Natural killer cell (primary cell): ENCODE measurements at regions not wholly inside any gene's neighbourhood (a gene's known extent, or its start where the extent isn't known, plus 50 kb on each side); places are given as distances from the start of the nearest gene placed in this dataset.

ENCODE experiments used
- ATAC-seq, 3 donors: fragments of 150-1000 bp in 2 of 3; fragments of 200-7000 bp in 1 of 3; cut with Tn5 transposase; 1 replicate in 1 of 3; 2 replicates in 2 of 3; pipeline ENCODE4 v1.10.0; 2021; ENCODE audit warnings: mild to moderate bottlenecking in 2 of 3, moderate library complexity in 2 of 3
- DNase-seq, 2 donors: peaks; one replicate each; pipeline versions ENCODE4 v3.0.0 to v3.0.0-alpha.2; 2013 to 2021; ENCODE audit warnings: mixed read lengths in 1 of 2
- H3K27ac ChIP-seq: one replicate; pipeline ENCODE4 v1.5.1; 2013; ENCODE audit warnings: mild to moderate bottlenecking, low read length
- H3K27me3 ChIP-seq: one replicate; pipeline ENCODE4 v1.6.1; 2013; ENCODE audit warnings: low read length; ENCODE audit not compliant: control insufficient read depth, insufficient read depth
- H3K36me3 ChIP-seq: one replicate; pipeline ENCODE4 v1.6.1; 2013; ENCODE audit warnings: low read length; ENCODE audit not compliant: control insufficient read depth, insufficient read depth
- H3K4me1 ChIP-seq: one replicate; pipeline ENCODE4 v1.6.1; 2013; ENCODE audit warnings: low read length; ENCODE audit not compliant: control insufficient read depth, insufficient read depth
- H3K4me3 ChIP-seq: one replicate; pipeline ENCODE4 v1.5.1; 2013; ENCODE audit warnings: low read length
- H3K9me3 ChIP-seq: one replicate; pipeline ENCODE4 v1.6.1; 2013; ENCODE audit warnings: low read length; ENCODE audit not compliant: control insufficient read depth, insufficient read depth
- H3K27ac Mint-ChIP-seq, 2 donors: one replicate each; pipeline ENCODE4 v1.8.0; 2022; ENCODE audit warnings: mild to moderate bottlenecking in 2 of 2, mixed read lengths in 2 of 2, moderate library complexity in 1 of 2
- H3K27me3 Mint-ChIP-seq, 2 donors: one replicate each; pipeline ENCODE4 v1.8.0; 2022; ENCODE audit warnings: low read depth in 2 of 2, mixed read lengths in 2 of 2
- H3K36me3 Mint-ChIP-seq: one replicate; pipeline ENCODE4 v1.8.0; 2022; ENCODE audit warnings: mixed read lengths
- H3K4me1 Mint-ChIP-seq, 2 donors: one replicate each; pipeline ENCODE4 v1.8.0; 2022; ENCODE audit warnings: mixed read lengths in 2 of 2
- H3K4me3 Mint-ChIP-seq: one replicate; pipeline ENCODE4 v1.8.0; 2022; ENCODE audit warnings: mild to moderate bottlenecking, moderate library complexity, mixed read lengths
- H3K9me3 Mint-ChIP-seq, 2 donors: one replicate each; pipeline ENCODE4 v1.8.0; 2022; ENCODE audit warnings: mixed read lengths in 2 of 2
- CTCF ChIP-seq: fragments of 200-600 bp; IDR thresholded peaks from one replicate; pipeline ENCODE4 v1.8.0; 2022; ENCODE audit warnings: antibody characterized with exemption
- WGBS: methylation state at CpG from one replicate; pipeline ENCODE4 v1.1.7; 2013; ENCODE audit warnings: missing lambda C conversion rate; ENCODE audit not compliant: insufficient coverage; 5-methylcytosine and 5-hydroxymethylcytosine counted together
- intact Hi-C: fragments of 100-400 bp; cut with micrococcal nuclease; formaldehyde crosslinking; loops from one replicate; pipeline ENCODE4 v1.14.2; 2022

DNA sequence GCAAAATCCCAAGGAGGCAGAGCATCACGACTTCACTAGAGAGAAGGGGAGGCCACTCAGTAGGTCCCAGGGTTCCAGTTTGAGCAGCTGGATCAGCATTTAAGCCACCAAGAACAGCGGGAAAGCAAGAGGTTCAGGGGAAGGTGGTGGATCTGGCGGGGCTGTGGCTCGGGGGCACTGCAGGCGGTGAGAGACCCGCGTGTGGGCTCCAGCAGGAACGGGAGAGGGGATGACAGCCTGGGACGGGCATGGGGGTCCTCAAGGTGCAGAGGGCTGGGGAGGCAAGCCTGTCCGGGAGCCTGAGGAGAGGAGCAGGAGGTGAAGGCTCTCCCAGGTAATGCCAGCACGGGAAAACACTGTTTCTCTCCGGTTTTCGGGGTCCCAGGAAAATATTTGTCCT is 123.6 kb downstream of the IRX2 start:
- H3K4me1 Mint-ChIP-seq, result no peaks in the 10 kb centered on the region
- no peak overlapping the region for H3K27ac Mint-ChIP-seq
- H3K36me3 ChIP-seq, result no peaks in the 10 kb centered on the region
- ATAC-seq (no peak), DNase-seq (no peak)
- H3K27ac ChIP-seq, result no peak overlapping the region
- H3K9me3 Mint-ChIP-seq, result no peaks in the 10 kb centered on the region
- no peaks in the 10 kb centered on the region for H3K27me3 Mint-ChIP-seq
- no peaks in the 10 kb centered on the region for H3K4me1 ChIP-seq
- H3K36me3 Mint-ChIP-seq, result no peaks in the 10 kb centered on the region
- no peak for TF ChIP-seq CTCF
- H3K27me3 ChIP-seq, result no peaks in the 10 kb centered on the region
- 80% methylated on average over 13 of the region's 13 CpGs for WGBS
- intact Hi-C loops, result no loop called here
- no peak overlapping the region for H3K4me3 ChIP-seq
- H3K4me3 Mint-ChIP-seq, result no peak overlapping the region
- no peaks in the 10 kb centered on the region for H3K9me3 ChIP-seq

DNA sequence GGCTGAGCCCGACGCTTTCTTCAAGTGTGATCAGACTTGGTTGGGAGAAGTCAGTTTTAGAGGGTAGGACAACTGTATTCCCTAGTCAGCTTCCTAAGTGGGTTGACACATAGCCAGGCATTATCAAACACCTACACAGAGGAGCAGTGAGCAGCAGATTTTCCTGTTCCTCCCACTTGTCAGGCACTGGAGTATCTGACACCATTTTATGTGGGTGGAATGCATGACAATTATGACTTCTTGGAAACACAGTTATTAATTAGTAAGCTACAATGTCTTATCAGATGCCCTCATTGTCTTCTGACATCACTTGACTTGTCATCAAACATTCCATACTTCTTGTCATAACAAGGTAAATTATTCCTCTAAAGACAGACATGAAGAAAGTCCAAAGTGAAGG is 124.9 kb downstream of the IRX2 start:
- Mint-ChIP-seq H3K27ac (no peak overlapping the region), H3K4me1 (no peaks in the 10 kb centered on the region), H3K27me3 (no peaks in the 10 kb centered on the region), H3K9me3 (no peaks in the 10 kb centered on the region), H3K36me3 (no peaks in the 10 kb centered on the region), H3K4me3 (no peak overlapping the region)
- WGBS, result 80% methylated on average over 2 of the region's 2 CpGs
- intact Hi-C loops, result no loop called here
- Histone ChIP-seq H3K36me3 (no peaks in the 10 kb centered on the region), H3K27ac (no peak overlapping the region), H3K4me1 (no peaks in the 10 kb centered on the region), H3K4me3 (no peak overlapping the region), H3K27me3 (no peaks in the 10 kb centered on the region), H3K9me3 (no peaks in the 10 kb centered on the region)
- TF ChIP-seq CTCF, result no peak
- DNase-seq (no peak), ATAC-seq (no peak)

DNA sequence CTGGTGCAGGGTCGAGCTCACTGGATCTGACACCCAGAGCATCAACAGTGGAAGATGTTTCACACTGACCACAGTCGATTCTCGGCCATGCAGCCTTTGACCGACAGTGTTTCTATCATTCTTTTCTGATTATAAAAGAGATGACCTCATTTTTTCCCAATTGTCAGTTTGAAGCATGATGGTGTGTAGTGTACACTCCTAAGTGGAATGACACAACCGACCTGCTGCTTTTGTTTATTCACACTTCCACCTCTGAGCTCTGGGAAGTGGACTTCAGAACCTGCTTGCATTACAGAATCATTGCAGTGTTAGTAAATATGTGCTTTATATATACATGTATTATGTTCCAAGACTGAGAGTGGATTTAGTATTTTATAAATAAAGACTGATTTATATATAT is 128.6 kb downstream of the IRX2 start:
- 83% methylated on average over 5 of the region's 5 CpGs for WGBS

More for the DNA sequence above, 128.6 kb downstream of the IRX2 start:
- DNase-seq (no peak), ATAC-seq (no peak)
- Histone ChIP-seq H3K4me1 (no peaks in the 10 kb centered on the region), H3K27me3 (no peaks in the 10 kb centered on the region), H3K36me3 (no peaks in the 10 kb centered on the region), H3K9me3 (no peaks in the 10 kb centered on the region), H3K27ac (no peak overlapping the region), H3K4me3 (no peak overlapping the region)
- Mint-ChIP-seq H3K27ac (no peak overlapping the region), H3K9me3 (no peaks in the 10 kb centered on the region), H3K36me3 (no peaks in the 10 kb centered on the region), H3K4me1 (no peaks in the 10 kb centered on the region), H3K27me3 (no peaks in the 10 kb centered on the region), H3K4me3 (no peak overlapping the region)
- no peak for TF ChIP-seq CTCF
- intact Hi-C loops, result no loop called here
